ENCODE measurements at regions not wholly inside any gene's neighbourhood (a gene's known extent, or its start where the extent isn't known, plus 50 kb on each side); places are given as distances from the start of the nearest gene placed in this dataset.

GRCh38 chr5:82403026-82403425, 124.9 kb upstream of the RPS23 start:
- Histone ChIP-seq H3K9me3 (ENCODE audit: control insufficient read depth in 1 of 2, insufficient read depth in 1 of 2, low read depth in 1 of 2, low read length in 2 of 2) (peaks cover 0 to 4% of the 10 kb centered on the region in 2 experiments; a peak in 1 of 4 replicates), H2AFZ (ENCODE audit: low read depth, low read length, poor library complexity, severe bottlenecking) (no peak overlapping the region), H3K9me2 (ENCODE audit: insufficient read depth) (no peaks in the 10 kb centered on the region), H3K4me3 (replicated peaks in 1 of 2; ENCODE audit: low read depth in 1 of 2, low read length in 2 of 2) (no peak overlapping the region), H3K27ac (ENCODE audit: low read depth, low read length) (no peak overlapping the region), H3K36me3 (ENCODE audit: control insufficient read depth in 1 of 2, insufficient read depth in 2 of 2, low read length in 2 of 2) (no peaks in the 10 kb centered on the region), H3K4me2 (ENCODE audit: low read length) (no peak overlapping the region), H3K27me3 (ENCODE audit: insufficient read depth, low read length) (no peaks in the 10 kb centered on the region), H3K9ac (ENCODE audit: low read length) (no peak overlapping the region), H3K79me2 (ENCODE audit: insufficient read depth, low read length) (no peaks in the 10 kb centered on the region), H4K20me1 (ENCODE audit: insufficient read depth) (no peaks in the 10 kb centered on the region), H3K4me1 (ENCODE audit: control insufficient read depth in 1 of 2, insufficient read depth in 2 of 2, low read length in 2 of 2) (peaks cover 0 to 4% of the 10 kb centered on the region in 2 experiments; a peak in 1 of 4 replicates)
- CTCF ChIA-PET, result no interaction called here
- POLR2A ChIA-PET, result no interaction called here
- TF ChIP-seq RAD21 (IDR thresholded peaks at IDR 0.05; ENCODE audit: low read depth), result no peak
- no peak for TF ChIP-seq POLR2AphosphoS5 (IDR thresholded peaks at IDR 0.05; ENCODE audit: low read depth, low read length)
- TF ChIP-seq SP1 (IDR thresholded peaks at IDR 0.05; ENCODE audit: low read depth), result no peak
- TF ChIP-seq ZBTB33 (IDR thresholded peaks at IDR 0.05; ENCODE audit: extremely low read depth, insufficient replicate concordance, low read length), result no peak
- no TSS peak for BruUV-seq (replicated peaks)
- RAD21 ChIA-PET (ENCODE audit: low non-redundant PET in 1 of 2, low total read pairs in 2 of 2, uncharacterized antibody in 2 of 2, unreplicated experiment in 2 of 2), result no interaction called here
- no peak for ATAC-seq
- no peak for DNase-seq (ENCODE audit: low read depth, low spot score)
- intact Hi-C loops (cut with micrococcal nuclease), result no loop called here

DNA sequence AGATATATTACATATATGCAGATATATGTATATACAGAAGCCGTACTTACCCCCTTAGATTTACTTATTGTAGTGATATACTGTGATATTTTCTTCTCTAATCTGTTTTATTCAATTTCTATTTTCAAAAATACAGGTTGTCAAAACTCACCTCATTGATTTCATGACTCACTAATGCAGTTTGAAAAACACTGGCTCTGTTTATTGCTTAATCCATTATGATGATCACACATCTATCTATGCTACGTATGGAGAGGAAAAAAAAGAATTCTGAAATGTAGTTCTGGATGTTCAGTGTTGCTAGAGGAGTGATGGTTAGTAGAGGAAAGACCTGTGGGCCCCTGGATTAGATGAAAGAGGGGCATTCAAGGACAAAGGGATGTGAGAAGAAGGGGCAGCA, 121.0 kb upstream of the RPS23 start:
- no peak overlapping the region for H3K9ac ChIP-seq (ENCODE audit: low read length)
- no peak overlapping the region for H2AFZ ChIP-seq (ENCODE audit: low read depth, low read length, poor library complexity, severe bottlenecking)
- ATAC-seq, result no peak
- intact Hi-C loops (cut with micrococcal nuclease), result no loop called here
- BruUV-seq (replicated peaks), result no TSS peak
- TF ChIP-seq SRF (IDR thresholded peaks at IDR 0.05; ENCODE audit: low read depth) (no peak), ATF3 (IDR thresholded peaks at IDR 0.05) (no peak), RAD21 (IDR thresholded peaks at IDR 0.05; ENCODE audit: low read depth) (no peak), EGR1 (IDR thresholded peaks at IDR 0.05; ENCODE audit: low read depth) (no peak)
- DNase-seq (ENCODE audit: low read depth, low spot score), result no peak
- no peak overlapping the region for H3K27ac ChIP-seq (ENCODE audit: low read depth, low read length)
- H3K9me3 ChIP-seq (ENCODE audit: control insufficient read depth in 1 of 2, insufficient read depth in 1 of 2, low read depth in 1 of 2, low read length in 2 of 2), result no peaks in the 10 kb centered on the region
- H3K4me3 ChIP-seq (replicated peaks in 1 of 2; ENCODE audit: low read depth in 1 of 2, low read length in 2 of 2), result no peak overlapping the region
- H3K36me3 ChIP-seq (ENCODE audit: control insufficient read depth in 1 of 2, insufficient read depth in 2 of 2, low read length in 2 of 2), result no peaks in the 10 kb centered on the region
- H3K79me2 ChIP-seq (ENCODE audit: insufficient read depth, low read length), result no peaks in the 10 kb centered on the region
- no peaks in the 10 kb centered on the region for H3K9me2 ChIP-seq (ENCODE audit: insufficient read depth)
- no peak overlapping the region for H3K4me2 ChIP-seq (ENCODE audit: low read length)
- RAD21 ChIA-PET (ENCODE audit: low non-redundant PET in 1 of 2, low total read pairs in 2 of 2, uncharacterized antibody in 2 of 2, unreplicated experiment in 2 of 2), result no interaction called here
- POLR2A ChIA-PET, result no interaction called here
- peaks cover 5 to 17% of the 10 kb centered on the region in 2 experiments for H3K4me1 ChIP-seq (ENCODE audit: control insufficient read depth in 1 of 2, insufficient read depth in 2 of 2, low read length in 2 of 2)
- no peaks in the 10 kb centered on the region for H4K20me1 ChIP-seq (ENCODE audit: insufficient read depth)
- H3K27me3 ChIP-seq (ENCODE audit: insufficient read depth, low read length), result no peaks in the 10 kb centered on the region
- CTCF ChIA-PET, result no interaction called here
